CD4-positive, alpha-beta T cell treated with Interleukin-10 for 1 hour (primary cell): ENCODE measurements at regions not wholly inside any gene's neighbourhood (a gene's known extent, or its start where the extent isn't known, plus 50 kb on each side); places are given as distances from the start of the nearest gene placed in this dataset.

Source experiments
- DNase-seq: peaks from one replicate; pipeline ENCODE4 v3.0.0-alpha.2; 2020

DNA sequence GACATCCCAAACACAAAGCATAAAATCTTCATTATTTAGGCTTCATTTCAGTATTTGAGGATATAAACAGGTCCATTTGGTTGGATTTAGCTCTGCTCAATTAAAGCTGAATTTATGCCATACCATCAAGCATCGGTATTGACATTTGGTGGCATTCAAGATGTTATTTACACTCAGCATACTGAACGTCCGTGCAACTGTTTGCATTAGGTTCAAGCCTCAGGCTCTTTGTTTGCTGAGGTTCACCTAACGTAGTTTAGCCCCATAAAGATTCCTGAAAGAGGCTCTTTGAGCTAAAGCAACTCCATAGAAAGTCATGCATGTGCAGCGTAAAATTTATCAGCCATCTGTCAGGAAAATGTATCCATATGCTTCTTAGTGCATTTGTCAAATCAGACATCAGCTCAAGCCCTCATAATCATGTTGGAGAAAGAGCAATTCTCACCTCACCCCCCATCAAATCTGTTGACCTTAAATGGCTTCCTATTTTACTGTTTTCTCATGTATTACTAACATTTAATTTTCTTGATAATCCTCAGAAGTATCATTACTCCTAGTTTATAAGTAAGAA lies 366.9 kb downstream of the EPHA4 start:
- no peak for DNase-seq

DNA sequence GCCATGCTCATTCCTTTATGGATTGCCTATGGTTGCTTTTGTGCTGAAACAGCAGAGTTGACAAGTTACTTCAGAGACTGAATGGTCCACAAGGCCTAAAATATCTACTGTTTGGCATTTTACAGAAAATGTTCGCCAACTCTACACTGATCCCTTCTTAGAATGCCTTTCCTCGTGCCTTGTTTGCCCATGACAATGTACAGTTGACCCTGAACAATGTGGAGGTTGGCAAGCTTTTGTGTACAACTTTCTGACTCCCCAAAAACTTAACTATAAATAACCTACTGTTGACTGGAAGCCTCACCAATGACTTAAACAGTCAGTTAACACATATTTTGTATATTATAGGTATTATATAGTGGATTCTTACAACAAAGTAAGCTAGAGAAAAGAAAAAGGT lies 361.4 kb downstream of the EPHA4 start:
- DNase-seq, result no peak

DNA sequence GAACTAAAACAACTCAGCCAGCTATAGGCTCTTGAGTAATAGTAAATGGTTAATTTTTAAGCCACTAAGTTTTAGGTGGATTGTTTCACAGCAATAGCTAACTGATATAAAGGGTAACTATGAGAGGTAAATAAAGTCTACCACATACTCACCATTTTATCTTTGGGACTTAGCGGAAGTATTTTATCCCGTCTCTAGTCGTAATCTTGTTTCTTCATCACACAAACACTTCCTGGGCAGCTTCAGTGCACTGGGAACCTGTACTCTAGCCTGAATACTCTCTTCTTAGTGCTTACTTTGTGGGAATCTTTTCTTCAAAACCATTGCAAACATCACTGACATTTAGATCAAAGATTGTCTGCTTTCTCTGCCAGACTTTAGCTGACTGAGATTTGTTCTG lies 360.5 kb downstream of the EPHA4 start:
- no peak for DNase-seq

DNA sequence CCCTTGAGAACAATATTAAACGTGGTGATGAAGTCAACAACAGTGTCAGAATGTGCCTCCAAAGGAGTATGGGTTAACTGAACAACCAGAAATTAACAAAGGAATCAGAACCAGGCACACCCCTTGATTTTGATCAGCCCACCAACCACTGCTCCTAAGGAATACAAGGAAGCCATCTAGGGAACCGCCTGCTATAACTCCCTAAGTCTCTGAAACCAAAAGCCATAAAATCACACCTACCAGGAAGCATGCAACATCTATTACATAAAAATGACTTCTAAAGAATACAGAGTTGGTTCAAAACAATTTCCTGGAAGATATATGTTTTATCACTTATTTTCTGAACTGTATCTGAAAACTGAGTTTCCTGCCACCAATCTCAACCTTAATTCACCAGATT lies 360.0 kb downstream of the EPHA4 start:
- DNase-seq, result no peak

DNA sequence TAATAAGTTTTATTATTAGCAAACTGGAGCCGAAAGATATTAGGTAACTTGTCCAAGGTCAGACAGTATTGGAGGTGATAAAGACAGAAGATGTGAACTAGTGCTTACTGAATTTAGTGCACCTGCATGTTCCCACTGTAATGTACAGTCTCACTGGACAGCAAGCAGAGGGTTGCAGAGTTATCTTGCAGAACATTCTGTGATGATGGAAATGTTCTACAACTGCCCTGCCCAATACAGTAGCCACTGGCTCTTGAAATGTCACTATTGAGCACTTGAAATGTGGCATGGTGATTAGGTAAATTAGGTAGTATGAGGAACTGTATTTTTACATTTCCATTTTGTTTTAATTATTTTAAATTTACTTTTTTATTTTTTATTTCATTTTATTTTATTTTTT lies 356.6 kb downstream of the EPHA4 start:
- no peak for DNase-seq

DNA sequence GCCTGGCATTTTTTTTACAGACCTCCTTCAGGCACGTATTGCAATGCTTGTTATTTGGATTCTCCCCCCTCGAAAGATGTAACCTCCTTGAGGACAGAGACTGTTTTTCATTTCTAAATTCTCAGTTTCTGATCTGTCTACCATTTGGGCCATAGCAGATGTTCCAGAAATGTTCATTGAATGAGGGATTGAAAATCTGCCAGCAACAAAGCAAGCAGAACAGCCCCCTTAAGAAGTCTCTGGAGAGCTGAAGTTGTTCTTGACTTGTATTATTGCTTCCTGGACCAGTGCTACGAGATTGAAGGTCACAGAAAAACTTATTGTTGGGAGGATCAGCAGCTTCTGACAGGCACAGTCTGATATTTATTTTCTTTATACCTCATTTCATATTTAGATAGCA lies 355.5 kb downstream of the EPHA4 start:
- DNase-seq, result no peak

DNA sequence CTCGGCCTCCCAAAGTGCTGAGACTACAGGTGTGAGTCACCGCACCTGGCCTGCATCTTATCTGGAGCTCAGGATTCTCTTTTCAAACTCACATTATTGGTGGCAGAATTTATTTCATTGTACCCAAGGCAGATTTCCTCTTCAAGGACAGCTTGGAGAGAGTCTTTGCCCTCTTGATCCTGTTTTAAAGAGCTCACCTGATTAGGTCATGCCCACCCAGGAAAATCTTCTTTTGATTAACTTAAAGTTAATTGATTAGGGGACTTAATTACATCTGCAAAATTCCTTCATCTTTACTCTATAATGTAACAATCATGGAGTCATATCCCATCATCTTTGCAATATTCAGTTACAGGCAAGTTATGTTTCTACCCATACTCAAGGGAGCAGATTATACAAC lies 346.4 kb downstream of the EPHA4 start:
- DNase-seq, result no peak

DNA sequence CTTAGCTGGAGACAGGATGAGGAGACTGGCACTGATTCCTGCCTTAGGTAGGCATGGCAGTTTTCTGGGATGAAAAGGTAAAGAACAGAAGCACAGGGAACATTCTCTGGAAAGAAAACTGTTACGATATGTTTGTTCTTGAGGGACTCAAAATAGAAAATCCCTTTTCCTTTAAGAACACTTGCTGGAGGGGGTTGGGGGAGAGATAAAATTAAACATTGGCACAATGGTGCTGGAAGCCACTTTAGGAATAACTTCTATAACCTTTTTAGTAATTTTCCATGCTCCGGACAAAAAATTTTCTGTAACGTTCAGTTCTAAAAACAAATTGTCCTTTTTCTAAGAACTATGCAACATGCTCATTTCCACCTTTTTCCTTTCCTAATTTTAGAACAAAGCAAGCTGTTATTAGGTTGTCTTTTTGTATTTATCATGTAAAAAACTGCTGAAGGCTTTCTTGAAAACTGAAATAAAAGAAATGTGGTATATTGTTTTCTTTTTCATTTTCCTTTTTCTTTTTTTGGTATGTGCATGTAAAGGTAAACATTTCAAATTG lies 343.8 kb downstream of the EPHA4 start:
- DNase-seq, result no peak

DNA sequence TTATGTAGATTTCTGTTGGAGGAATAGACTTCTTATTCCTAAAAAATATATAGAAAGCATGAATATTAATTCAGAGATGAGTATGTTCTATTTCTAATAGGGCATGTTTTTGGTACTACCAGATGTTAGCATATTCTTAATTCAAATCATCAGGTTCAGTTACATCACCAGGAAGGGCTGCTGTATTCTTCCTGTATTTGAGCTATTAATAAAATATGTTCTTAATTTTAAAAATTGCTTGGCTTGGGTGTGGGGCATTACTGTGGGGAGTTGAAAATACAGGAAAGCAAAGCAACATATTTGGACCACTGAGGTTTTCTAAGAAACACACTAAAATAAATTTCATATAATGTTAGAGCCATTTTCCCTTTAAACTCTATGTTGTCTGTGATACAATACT lies 343.0 kb downstream of the EPHA4 start:
- no peak for DNase-seq

DNA sequence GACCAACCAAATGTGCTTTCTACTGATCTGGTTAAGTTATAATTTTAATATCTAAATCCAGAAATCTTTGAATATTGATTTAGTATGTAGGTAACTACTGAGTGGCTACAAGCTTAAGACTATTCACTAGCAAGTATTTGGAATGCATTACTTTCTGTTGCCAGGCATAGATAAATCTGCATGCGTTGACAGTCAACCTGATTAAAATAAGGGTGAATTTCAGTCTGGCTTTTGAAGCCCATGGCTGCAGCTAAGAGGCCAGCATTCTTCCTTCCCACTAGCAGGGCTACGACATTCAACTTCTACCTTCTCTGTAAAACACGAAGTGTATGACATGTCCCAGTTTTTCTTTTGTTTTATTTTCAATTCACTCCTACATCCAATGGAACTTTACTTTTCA lies 340.6 kb downstream of the EPHA4 start:
- DNase-seq, result no peak

DNA sequence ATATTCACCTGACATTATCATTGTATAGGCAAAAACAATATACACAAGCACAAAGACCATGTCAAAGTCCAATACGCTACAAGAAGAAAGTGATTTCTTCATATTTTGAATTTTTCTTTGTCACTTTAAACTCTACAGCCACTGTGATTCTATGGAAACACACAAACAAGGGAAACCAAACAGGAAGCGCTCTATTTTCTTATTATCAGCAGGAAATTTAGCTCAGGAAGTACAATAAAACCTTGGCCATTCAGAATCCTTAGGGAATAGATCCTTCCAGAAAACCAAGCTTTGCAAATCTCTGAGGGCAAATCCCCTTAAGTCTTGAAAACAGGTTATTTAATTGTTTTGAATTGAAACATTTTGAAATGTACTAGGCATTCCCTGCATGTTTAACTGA lies 336.2 kb downstream of the EPHA4 start:
- no peak for DNase-seq

DNA sequence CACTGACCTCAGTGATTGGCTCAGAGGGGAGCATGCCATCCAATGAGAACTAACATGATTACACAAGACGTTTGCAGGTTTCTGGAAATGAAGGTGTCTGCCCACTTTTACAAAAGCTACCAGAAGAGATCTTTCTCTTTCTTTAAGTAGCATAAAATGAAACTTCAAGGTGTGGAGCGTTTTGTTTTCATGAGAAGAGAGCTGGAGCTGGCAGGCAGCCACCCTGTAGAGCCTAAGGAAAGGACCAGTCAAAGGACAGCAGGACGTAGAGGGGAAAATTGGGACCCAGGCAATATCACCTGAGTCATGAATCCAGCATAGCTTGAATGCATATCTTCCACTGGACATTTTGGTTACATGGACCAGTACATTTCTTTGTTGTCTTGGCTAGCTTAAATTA lies 331.0 kb downstream of the EPHA4 start:
- no peak for DNase-seq

DNA sequence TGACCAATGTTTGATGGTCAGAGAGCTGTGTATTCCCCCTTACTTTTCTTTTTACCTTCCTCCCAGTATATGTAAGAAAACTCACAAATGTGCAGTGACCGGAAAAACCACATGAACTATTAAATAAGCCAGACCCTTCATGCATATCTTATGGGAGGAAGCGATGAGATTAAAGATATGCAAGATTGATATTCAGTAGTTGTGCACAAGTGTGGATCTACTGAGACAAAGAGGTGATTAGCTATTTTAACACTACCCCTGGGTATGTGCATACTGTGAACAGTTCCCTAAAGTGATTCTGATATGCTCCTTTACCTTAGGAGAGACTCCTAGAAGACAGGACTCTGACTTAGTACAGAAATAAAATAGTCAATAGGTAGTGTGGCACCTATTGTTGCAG lies 328.3 kb downstream of the EPHA4 start:
- DNase-seq, result no peak

DNA sequence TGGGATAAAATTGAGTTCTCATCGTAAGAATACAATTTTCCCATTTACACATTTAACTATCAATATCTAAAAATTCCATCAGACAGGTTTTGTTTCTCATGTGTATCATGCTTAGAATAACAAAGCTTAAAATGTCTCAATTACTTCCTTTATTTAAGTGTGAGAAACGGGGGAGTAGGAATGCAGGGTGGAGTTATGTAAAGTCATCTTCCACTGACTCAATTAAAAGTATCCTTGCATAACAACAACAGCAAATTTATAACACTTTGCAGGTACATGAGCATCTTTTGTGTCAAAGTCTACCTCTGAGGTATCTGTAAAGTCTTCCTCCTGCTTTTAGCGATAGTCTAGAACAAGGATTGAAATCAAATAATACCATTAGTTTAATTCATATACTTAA lies 327.1 kb downstream of the EPHA4 start:
- no peak for DNase-seq

DNA sequence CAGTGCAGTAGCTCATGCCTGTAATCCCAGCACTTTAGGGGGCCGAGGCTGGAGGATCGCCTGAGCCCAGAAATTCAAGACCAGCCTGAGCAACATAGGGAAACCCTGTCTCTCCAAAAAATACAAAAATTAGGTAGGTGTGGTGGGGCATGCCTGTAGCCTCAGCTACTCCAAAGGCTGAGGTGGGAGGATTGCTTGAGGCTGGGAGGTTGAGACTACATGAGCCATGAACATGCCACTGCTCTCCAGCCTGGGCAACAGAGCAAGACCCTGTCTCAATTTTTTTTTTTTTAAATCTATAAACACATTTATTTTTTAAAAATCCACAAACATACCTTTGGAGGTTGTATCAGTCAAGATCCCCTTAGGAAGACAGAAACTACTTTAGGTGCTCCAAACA lies 326.3 kb downstream of the EPHA4 start:
- DNase-seq, result no peak

DNA sequence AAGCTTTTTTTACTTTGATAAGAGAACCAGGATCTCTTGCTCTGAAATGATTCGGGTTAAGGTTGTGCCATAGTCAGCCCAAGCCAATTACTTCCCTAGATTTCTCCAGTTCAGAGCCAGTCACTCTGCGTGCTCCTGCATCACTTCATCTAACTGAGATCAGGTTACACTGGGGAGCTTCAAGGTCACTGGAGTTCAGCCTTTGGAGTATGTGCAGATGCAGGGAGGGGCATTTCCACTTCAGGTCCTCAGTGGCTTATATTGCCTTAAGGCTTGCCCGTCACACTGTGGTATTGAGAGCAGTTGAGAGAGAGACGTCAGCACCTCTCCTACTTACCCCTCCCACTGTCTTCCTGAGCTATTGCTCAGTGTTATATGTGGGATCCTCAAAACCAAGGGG lies 317.8 kb downstream of the EPHA4 start:
- DNase-seq, result no peak

DNA sequence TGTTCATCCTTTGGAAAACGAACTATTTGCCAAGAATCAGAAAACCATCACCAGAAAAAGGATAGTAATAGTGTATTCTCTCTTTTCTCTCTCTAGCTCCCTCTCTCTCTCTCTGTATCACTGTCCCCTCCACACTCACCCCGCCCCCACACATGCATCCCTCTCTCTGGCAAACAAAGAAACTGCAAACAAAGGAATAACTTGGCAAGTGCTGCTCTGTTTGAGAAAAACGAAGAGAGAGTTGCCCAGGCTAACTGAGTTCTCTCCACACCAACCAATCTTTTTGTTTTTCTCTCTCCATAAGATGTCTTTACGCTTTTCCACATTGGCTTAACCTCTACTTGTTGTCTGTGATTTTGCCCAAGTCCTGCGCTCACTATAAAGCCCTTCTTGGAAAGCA lies 316.2 kb downstream of the EPHA4 start:
- no peak for DNase-seq

DNA sequence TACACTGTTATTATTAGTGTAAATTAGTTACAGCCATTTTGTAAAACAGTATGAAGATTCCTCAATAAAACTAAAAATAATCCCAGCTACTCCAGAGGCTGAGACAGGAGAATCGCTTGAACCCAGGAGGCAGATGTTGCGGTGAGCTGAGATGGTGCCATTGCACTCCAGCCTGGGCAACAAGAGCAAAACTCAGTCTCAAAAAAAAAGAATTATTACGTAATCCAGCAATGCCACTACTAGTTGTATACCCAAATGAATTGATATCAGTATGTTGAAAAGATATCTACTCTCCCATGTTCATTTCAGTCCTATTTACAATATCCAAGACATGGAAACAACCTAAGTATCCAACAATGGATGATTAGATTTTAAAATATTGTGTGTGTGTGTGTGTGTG lies 313.6 kb downstream of the EPHA4 start:
- DNase-seq, result no peak

DNA sequence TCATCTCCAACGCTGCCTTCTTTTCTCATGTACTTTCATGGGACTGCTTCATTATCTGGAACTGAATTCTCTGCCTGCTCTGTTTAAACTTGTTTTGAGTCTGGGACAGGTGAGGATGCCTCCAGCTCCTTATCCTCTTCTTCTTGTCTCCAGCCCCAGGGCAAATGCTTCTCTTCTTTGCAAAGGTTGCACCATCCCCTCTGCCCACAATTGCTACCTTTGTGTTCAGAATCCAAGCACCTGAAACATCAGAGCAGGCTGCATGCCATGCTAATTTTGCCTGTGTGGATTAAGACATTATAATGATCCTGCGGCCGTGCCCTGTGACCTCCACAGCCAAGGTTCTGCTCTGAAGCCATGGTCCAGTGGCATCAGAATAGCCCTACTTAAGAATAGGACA lies 309.5 kb downstream of the EPHA4 start:
- DNase-seq, result no peak

DNA sequence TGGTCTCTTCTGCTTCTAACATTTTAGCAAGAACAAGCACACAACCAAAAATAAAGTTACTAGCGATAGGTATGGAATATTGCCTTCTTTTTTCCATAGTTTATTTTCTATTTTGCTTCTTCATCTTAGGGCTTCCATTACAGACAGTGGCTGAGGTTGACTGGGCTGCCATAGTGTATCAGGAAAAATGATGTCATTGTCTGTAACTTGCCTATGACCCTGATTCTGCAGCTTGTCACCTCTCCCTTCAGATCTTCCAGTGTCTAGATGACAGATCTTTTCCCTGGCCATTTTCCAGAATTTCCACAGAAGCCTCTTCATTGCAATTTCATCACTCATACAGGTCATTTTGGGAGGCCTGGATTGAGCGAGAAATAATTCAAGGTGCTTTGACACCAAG lies 308.5 kb downstream of the EPHA4 start:
- DNase-seq, result no peak

DNA sequence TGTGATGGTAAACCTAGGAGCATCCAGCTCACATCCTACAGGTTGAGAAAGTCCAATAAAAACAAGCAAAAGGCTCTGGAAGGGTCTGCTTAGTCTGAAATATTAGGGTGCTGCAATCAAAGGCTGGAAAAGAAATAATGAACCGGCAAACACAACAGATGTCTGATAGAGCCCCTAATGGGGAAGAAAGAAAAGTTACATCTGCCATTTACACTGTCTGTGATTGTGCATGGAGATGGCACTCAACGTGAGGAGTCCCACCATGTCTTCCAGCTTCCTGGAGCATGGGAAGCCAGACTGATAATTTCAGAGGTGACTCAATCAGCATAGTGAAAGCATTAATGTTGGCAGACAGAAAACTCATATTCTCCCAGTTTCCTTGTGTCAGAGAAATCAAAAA lies 307.8 kb downstream of the EPHA4 start:
- no peak for DNase-seq

DNA sequence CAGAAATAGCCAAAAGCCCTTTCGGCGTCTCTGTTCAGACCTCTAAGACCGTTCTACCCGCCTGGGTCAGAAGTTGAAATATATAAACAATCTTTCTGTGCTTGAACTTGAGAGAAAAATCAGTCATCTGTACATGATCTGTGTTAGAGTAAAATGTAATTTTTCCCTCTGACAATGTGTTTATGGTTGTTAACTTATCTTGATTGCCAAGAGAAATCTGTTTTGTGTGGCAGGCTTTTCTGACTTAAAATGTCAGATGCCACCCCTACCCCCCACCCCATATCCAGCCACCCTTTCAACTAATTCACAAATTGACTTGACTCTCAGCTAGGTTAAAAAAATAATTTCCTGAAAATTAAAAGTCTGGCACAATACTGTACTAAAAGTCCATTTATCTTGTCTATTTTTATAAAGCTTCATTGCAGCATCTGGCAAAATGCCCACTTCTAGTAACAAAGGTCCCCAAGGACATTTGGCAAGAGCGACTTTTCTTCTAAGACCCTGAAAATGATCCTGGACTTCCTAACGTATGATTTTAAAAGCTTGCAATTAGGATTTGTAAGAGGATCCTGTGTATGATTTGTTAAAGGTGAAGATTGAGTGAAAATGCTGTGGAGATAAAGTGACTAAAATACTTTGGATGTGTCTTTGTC lies 304.2 kb downstream of the EPHA4 start:
- no peak for DNase-seq

DNA sequence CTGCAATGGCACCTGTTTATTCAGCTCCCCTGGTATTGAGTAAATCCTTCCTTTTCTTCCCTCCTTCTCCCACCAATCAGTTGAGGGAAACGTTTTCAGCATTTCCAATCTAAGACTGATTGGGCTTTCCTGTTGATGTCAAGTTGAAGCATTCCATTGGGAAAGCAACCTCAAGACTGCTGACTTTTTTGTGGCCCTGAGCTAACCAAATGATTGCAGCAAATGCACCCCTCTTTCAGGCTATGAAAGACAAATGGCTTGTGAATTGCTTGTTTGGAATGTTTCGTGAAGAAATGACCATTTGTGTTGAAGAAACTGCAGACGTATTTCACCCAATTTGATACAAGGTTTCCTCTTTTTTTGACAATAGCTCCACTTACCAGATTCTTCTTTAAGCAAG lies 303.5 kb downstream of the EPHA4 start:
- DNase-seq, result no peak

DNA sequence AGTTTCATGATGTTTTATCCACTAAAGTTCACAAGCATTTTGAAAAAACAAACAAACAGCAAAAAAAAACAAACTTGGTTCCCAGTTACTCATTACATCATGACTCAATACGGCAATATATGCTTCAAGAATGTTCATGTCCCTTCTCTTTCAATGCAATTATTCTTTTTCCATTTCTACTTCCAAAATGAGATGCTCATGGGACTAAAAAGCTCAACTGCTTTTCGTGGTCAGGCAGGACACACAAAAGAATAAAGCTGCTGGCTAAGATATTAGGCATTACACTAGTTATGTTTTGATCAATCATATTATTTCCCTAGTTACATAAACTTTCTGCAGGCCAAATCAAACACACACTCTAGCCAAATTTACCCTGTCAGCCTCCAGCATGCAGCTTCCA lies 301.3 kb downstream of the EPHA4 start:
- DNase-seq, result no peak

DNA sequence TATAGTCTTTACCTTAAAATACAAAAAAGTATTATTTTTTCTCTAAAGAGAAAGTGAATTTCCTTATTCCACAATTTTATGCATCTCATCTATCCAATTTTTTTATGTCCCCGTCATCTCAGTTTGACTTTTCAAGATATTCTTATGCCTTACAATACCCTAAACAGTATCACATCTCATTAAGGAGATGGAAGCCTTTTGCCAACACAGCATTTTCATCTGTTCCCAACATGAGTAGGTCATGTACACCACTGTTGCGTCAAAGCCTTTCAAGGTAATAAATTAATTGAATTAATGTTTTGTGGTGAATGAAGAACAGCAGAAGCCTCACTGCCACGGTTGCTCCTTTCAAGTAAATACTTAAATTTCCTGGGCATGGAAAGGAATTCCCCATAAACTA lies 299.4 kb downstream of the EPHA4 start:
- DNase-seq, result no peak
